ENCODE measurements at regions not wholly inside any gene's neighbourhood (a gene's known extent, or its start where the extent isn't known, plus 50 kb on each side); places are given as distances from the start of the nearest gene placed in this dataset.

DNA sequence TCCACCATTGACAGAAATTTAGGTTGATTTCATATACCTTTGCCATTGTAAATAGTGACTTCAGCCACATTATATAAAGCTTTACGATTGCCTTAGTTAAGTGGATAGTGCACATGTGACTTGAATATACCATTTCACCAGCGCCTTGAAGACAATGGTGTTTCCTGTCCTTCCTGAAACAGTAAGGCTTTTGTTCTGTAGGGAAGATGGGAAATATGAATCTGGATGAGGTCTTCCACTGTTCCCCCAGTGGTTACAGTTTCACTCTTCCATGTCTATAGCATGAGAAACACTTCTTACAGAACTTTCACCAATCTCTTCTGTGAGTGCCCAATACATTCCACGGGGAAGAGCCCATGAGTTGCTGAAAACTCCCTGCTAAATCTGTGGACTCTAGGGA lies 240.5 kb downstream of the TRIB2 start (continued):
- TF ChIP-seq, protein P1, sequence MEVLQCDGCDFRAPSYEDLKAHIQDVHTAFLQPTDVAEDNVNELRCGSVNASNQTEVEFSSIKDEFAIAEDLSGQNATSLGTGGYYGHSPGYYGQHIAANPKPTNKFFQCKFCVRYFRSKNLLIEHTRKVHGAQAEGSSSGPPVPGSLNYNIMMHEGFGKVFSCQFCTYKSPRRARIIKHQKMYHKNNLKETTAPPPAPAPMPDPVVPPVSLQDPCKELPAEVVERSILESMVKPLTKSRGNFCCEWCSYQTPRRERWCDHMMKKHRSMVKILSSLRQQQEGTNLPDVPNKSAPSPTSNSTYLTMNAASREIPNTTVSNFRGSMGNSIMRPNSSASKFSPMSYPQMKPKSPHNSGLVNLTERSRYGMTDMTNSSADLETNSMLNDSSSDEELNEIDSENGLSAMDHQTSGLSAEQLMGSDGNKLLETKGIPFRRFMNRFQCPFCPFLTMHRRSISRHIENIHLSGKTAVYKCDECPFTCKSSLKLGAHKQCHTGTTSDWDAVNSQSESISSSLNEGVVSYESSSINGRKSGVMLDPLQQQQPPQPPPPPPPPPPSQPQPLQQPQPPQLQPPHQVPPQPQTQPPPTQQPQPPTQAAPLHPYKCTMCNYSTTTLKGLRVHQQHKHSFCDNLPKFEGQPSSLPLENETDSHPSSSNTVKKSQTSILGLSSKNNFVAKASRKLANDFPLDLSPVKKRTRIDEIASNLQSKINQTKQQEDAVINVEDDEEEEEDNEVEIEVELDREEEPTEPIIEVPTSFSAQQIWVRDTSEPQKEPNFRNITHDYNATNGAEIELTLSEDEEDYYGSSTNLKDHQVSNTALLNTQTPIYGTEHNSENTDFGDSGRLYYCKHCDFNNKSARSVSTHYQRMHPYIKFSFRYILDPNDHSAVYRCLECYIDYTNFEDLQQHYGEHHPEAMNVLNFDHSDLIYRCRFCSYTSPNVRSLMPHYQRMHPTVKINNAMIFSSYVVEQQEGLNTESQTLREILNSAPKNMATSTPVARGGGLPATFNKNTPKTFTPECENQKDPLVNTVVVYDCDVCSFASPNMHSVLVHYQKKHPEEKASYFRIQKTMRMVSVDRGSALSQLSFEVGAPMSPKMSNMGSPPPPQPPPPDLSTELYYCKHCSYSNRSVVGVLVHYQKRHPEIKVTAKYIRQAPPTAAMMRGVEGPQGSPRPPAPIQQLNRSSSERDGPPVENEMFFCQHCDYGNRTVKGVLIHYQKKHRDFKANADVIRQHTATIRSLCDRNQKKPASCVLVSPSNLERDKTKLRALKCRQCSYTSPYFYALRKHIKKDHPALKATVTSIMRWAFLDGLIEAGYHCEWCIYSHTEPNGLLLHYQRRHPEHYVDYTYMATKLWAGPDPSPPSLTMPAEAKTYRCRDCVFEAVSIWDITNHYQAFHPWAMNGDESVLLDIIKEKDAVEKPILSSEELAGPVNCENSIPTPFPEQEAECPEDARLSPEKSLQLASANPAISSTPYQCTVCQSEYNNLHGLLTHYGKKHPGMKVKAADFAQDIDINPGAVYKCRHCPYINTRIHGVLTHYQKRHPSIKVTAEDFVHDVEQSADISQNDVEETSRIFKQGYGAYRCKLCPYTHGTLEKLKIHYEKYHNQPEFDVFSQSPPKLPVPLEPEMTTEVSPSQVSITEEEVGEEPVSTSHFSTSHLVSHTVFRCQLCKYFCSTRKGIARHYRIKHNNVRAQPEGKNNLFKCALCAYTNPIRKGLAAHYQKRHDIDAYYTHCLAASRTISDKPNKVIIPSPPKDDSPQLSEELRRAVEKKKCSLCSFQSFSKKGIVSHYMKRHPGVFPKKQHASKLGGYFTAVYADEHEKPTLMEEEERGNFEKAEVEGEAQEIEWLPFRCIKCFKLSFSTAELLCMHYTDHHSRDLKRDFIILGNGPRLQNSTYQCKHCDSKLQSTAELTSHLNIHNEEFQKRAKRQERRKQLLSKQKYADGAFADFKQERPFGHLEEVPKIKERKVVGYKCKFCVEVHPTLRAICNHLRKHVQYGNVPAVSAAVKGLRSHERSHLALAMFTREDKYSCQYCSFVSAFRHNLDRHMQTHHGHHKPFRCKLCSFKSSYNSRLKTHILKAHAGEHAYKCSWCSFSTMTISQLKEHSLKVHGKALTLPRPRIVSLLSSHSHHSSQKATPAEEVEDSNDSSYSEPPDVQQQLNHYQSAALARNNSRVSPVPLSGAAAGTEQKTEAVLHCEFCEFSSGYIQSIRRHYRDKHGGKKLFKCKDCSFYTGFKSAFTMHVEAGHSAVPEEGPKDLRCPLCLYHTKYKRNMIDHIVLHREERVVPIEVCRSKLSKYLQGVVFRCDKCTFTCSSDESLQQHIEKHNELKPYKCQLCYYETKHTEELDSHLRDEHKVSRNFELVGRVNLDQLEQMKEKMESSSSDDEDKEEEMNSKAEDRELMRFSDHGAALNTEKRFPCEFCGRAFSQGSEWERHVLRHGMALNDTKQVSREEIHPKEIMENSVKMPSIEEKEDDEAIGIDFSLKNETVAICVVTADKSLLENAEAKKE (CRISPR knock-in tag; IDR thresholded peaks at IDR 0.05) = no peak
- TF ChIP-seq, protein P2, sequence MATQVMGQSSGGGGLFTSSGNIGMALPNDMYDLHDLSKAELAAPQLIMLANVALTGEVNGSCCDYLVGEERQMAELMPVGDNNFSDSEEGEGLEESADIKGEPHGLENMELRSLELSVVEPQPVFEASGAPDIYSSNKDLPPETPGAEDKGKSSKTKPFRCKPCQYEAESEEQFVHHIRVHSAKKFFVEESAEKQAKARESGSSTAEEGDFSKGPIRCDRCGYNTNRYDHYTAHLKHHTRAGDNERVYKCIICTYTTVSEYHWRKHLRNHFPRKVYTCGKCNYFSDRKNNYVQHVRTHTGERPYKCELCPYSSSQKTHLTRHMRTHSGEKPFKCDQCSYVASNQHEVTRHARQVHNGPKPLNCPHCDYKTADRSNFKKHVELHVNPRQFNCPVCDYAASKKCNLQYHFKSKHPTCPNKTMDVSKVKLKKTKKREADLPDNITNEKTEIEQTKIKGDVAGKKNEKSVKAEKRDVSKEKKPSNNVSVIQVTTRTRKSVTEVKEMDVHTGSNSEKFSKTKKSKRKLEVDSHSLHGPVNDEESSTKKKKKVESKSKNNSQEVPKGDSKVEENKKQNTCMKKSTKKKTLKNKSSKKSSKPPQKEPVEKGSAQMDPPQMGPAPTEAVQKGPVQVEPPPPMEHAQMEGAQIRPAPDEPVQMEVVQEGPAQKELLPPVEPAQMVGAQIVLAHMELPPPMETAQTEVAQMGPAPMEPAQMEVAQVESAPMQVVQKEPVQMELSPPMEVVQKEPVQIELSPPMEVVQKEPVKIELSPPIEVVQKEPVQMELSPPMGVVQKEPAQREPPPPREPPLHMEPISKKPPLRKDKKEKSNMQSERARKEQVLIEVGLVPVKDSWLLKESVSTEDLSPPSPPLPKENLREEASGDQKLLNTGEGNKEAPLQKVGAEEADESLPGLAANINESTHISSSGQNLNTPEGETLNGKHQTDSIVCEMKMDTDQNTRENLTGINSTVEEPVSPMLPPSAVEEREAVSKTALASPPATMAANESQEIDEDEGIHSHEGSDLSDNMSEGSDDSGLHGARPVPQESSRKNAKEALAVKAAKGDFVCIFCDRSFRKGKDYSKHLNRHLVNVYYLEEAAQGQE (IDR thresholded peaks at IDR 0.05; ENCODE audit: unreplicated experiment) = no peak
- TF ChIP-seq EZH2 (IDR thresholded peaks at IDR 0.05; ENCODE audit: low read depth, unreplicated experiment) = no peak
- TF ChIP-seq ZNF331 (CRISPR knock-in tag; IDR thresholded peaks at IDR 0.05; ENCODE audit: low read depth) = no peak
- TF ChIP-seq STAT1 (IDR thresholded peaks at IDR 0.05; ENCODE audit: unreplicated experiment) = no peak
- no peak for TF ChIP-seq CREB1 (CRISPR knock-in tag; IDR thresholded peaks at IDR 0.05; ENCODE audit: low read depth)

DNA sequence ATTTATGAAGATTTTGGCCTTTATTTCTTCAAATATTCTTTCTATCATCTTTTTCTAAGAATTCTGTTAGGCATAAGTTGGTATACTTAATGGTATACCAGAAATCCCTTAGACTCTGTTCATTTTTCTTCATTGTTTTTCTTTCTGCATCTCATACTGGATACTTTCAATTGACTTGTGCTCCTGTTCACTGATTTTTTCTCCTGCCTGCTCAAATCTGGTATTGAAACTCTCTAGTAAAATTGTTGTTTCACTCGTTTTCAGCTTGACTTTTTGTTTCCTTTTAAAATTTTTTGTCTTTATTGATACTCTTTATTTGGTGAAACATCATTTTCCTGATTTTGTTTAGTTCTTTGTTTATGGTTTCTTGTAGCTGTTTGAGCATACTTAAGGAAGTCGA lies 243.2 kb downstream of the TRIB2 start:
- Histone ChIP-seq H3K4me2 (no peak overlapping the region), H3K9me2 (ENCODE audit: insufficient read depth) (no peaks in the 10 kb centered on the region), H3K27me3 (ENCODE audit: insufficient read depth) (no peaks in the 10 kb centered on the region), H4K20me1 (replicated peaks; ENCODE audit: insufficient read depth) (no peaks in the 10 kb centered on the region), H3K4me3 (no peak overlapping the region), H3K36me3 (ENCODE audit: insufficient read depth) (no peaks in the 10 kb centered on the region), H2AFZ (no peak overlapping the region), H3F3A (replicated peaks; ENCODE audit: low read depth) (no peaks in the 10 kb centered on the region), H3K4me1 (ENCODE audit: insufficient read depth) (no peaks in the 10 kb centered on the region), H3K27ac (ENCODE audit: low read depth) (no peak overlapping the region), H3K79me2 (replicated peaks; ENCODE audit: insufficient read depth) (no peaks in the 10 kb centered on the region)
- no peak for DNase-seq (ENCODE audit: low spot score)
- Mint-ChIP-seq H3K27ac (no peak overlapping the region), H3K4me1 (no peaks in the 10 kb centered on the region), H3K27me3 (ENCODE audit: insufficient read depth, low read depth, poor library complexity) (peaks cover 2% of the 10 kb centered on the region), H3K36me3 (ENCODE audit: low read depth) (no peaks in the 10 kb centered on the region), H3K4me3 (no peak overlapping the region), H3K9me3 (0 out of 3 replicates have a peak, but pooled peaks cover 4% of the 10 kb centered on the region)
- no peak for ATAC-seq
- TF ChIP-seq NANOG (IDR thresholded peaks at IDR 0.05; ENCODE audit: borderline replicate concordance) (no peak), JUNB (IDR thresholded peaks at IDR 0.05; ENCODE audit: unreplicated experiment) (no peak)
